ENCODE measurements at regions not wholly inside any gene's neighbourhood (a gene's known extent, or its start where the extent isn't known, plus 50 kb on each side); places are given as distances from the start of the nearest gene placed in this dataset.

DNA sequence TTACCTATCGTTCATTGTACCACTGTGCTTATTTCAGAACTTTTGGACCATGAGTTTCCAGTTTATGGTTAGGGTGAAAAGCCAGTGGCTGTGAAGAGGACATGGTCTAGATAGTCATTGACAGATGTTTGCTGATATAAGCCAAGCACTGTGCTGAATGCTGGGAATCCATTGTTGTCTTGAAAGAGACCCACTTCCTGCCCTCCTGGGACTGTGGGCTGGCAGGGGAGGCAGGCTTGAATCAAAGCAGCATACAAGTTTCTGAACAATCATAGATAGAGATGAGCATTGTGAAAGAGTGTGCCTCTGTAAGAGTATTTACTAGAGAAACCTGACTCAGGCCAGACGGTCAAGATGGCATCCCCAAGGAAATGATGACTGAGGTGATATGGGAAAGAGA, 73.4 kb downstream of the NMUR2 start:
- RAD21 ChIA-PET (ENCODE audit: low non-redundant PET in 1 of 2, low total read pairs in 2 of 2, uncharacterized antibody in 2 of 2, unreplicated experiment in 2 of 2), result no interaction called here
- H3K4me2 ChIP-seq (ENCODE audit: low read length), result no peak overlapping the region
- H3K9ac ChIP-seq (ENCODE audit: low read length), result no peak overlapping the region
- TF ChIP-seq ELF1 (IDR thresholded peaks at IDR 0.05; ENCODE audit: borderline replicate concordance, low read depth) (no peak), EZH2phosphoT487 (IDR thresholded peaks at IDR 0.05; ENCODE audit: borderline replicate concordance) (no peak), EGR1 (IDR thresholded peaks at IDR 0.05; ENCODE audit: low read depth) (no peak), SIN3A (IDR thresholded peaks at IDR 0.05; ENCODE audit: low read depth) (no peak), CEBPB (IDR thresholded peaks at IDR 0.05; ENCODE audit: low read depth) (no peak), EZH2 (IDR thresholded peaks at IDR 0.05) (no peak), ZFX (IDR thresholded peaks at IDR 0.05) (no peak), POLR2A (IDR thresholded peaks at IDR 0.05; ENCODE audit: borderline replicate concordance, extremely low read depth, insufficient read depth, insufficient read length) (no peak), SRF (IDR thresholded peaks at IDR 0.05; ENCODE audit: low read depth) (no peak), JUND (IDR thresholded peaks at IDR 0.05) (no peak), ZNF274 (IDR thresholded peaks at IDR 0.05; ENCODE audit: low read depth, low read length) (no peak)
- TF ChIP-seq, protein P1, sequence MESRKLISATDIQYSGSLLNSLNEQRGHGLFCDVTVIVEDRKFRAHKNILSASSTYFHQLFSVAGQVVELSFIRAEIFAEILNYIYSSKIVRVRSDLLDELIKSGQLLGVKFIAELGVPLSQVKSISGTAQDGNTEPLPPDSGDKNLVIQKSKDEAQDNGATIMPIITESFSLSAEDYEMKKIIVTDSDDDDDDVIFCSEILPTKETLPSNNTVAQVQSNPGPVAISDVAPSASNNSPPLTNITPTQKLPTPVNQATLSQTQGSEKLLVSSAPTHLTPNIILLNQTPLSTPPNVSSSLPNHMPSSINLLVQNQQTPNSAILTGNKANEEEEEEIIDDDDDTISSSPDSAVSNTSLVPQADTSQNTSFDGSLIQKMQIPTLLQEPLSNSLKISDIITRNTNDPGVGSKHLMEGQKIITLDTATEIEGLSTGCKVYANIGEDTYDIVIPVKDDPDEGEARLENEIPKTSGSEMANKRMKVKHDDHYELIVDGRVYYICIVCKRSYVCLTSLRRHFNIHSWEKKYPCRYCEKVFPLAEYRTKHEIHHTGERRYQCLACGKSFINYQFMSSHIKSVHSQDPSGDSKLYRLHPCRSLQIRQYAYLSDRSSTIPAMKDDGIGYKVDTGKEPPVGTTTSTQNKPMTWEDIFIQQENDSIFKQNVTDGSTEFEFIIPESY (IDR thresholded peaks at IDR 0.05; ENCODE audit: extremely low read depth, insufficient replicate concordance, low read length), result no peak
- TF ChIP-seq, protein P2, sequence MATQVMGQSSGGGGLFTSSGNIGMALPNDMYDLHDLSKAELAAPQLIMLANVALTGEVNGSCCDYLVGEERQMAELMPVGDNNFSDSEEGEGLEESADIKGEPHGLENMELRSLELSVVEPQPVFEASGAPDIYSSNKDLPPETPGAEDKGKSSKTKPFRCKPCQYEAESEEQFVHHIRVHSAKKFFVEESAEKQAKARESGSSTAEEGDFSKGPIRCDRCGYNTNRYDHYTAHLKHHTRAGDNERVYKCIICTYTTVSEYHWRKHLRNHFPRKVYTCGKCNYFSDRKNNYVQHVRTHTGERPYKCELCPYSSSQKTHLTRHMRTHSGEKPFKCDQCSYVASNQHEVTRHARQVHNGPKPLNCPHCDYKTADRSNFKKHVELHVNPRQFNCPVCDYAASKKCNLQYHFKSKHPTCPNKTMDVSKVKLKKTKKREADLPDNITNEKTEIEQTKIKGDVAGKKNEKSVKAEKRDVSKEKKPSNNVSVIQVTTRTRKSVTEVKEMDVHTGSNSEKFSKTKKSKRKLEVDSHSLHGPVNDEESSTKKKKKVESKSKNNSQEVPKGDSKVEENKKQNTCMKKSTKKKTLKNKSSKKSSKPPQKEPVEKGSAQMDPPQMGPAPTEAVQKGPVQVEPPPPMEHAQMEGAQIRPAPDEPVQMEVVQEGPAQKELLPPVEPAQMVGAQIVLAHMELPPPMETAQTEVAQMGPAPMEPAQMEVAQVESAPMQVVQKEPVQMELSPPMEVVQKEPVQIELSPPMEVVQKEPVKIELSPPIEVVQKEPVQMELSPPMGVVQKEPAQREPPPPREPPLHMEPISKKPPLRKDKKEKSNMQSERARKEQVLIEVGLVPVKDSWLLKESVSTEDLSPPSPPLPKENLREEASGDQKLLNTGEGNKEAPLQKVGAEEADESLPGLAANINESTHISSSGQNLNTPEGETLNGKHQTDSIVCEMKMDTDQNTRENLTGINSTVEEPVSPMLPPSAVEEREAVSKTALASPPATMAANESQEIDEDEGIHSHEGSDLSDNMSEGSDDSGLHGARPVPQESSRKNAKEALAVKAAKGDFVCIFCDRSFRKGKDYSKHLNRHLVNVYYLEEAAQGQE (IDR thresholded peaks at IDR 0.05; ENCODE audit: low read depth), result no peak
- TF ChIP-seq, protein P3, sequence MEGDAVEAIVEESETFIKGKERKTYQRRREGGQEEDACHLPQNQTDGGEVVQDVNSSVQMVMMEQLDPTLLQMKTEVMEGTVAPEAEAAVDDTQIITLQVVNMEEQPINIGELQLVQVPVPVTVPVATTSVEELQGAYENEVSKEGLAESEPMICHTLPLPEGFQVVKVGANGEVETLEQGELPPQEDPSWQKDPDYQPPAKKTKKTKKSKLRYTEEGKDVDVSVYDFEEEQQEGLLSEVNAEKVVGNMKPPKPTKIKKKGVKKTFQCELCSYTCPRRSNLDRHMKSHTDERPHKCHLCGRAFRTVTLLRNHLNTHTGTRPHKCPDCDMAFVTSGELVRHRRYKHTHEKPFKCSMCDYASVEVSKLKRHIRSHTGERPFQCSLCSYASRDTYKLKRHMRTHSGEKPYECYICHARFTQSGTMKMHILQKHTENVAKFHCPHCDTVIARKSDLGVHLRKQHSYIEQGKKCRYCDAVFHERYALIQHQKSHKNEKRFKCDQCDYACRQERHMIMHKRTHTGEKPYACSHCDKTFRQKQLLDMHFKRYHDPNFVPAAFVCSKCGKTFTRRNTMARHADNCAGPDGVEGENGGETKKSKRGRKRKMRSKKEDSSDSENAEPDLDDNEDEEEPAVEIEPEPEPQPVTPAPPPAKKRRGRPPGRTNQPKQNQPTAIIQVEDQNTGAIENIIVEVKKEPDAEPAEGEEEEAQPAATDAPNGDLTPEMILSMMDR (IDR thresholded peaks at IDR 0.05 in 2 of 3, conservative IDR thresholded peaks at IDR 0.05 in 1 of 3; ENCODE audit: borderline replicate concordance in 1 of 3, insufficient read depth in 1 of 3, low read depth in 2 of 3, low read length in 2 of 3), result no peak
- no peaks in the 10 kb centered on the region for H4K20me1 ChIP-seq (ENCODE audit: insufficient read depth)
- POLR2A ChIA-PET, result no interaction called here
- H3K36me3 ChIP-seq (ENCODE audit: control insufficient read depth in 1 of 2, insufficient read depth in 2 of 2, low read length in 2 of 2), result no peaks in the 10 kb centered on the region
- H2AFZ ChIP-seq (ENCODE audit: low read depth, low read length, poor library complexity, severe bottlenecking), result no peak overlapping the region
- H3K79me2 ChIP-seq (ENCODE audit: insufficient read depth, low read length), result no peaks in the 10 kb centered on the region
- no peak overlapping the region for H3K4me3 ChIP-seq (replicated peaks in 1 of 2; ENCODE audit: low read depth in 1 of 2, low read length in 2 of 2)
- H3K27me3 ChIP-seq (ENCODE audit: insufficient read depth, low read length), result 0 out of 2 replicates have a peak, but pooled peaks cover 2% of the 10 kb centered on the region
- DNase-seq (ENCODE audit: low read depth, low spot score) (no peak), ATAC-seq (no peak)
- intact Hi-C loops (cut with micrococcal nuclease), result no loop called here
- CTCF ChIA-PET, result no interaction called here
- H3K9me2 ChIP-seq (ENCODE audit: insufficient read depth), result no peaks in the 10 kb centered on the region
- H3K4me1 ChIP-seq (ENCODE audit: control insufficient read depth in 1 of 2, insufficient read depth in 2 of 2, low read length in 2 of 2), result no peaks in the 10 kb centered on the region
- no peak overlapping the region for H3K27ac ChIP-seq (ENCODE audit: low read depth, low read length)
- no peaks in the 10 kb centered on the region for H3K9me3 ChIP-seq (ENCODE audit: control insufficient read depth in 1 of 2, insufficient read depth in 1 of 2, low read depth in 1 of 2, low read length in 2 of 2)
- BruUV-seq (replicated peaks), result no TSS peak

Data from HCT116 (cell line).